ENCODE measurements at regions not wholly inside any gene's neighbourhood (a gene's known extent, or its start where the extent isn't known, plus 50 kb on each side); places are given as distances from the start of the nearest gene placed in this dataset.
A peak's percentile ranks its signal among the peaks of the same experiment; 100 is the strongest.

GRCh38 chr6:159118924-159119323 is 50.3 kb upstream of the FNDC1 start:
- no peak for DNase-seq (ENCODE audit: low read depth)
- TF ChIP-seq CTCF (IDR thresholded peaks at IDR 0.05; ENCODE audit: insufficient read depth, low read depth, low read length, missing control alignments), result no peak
- no peak overlapping the region for H3K4me3 ChIP-seq (ENCODE audit: low read depth, low read length)

GRCh38 chr6:159117563-159117962 is 51.6 kb upstream of the FNDC1 start:
- TF ChIP-seq CTCF (IDR thresholded peaks at IDR 0.05; ENCODE audit: insufficient read depth, low read depth, low read length, missing control alignments), result no peak
- no peak overlapping the region for H3K4me3 ChIP-seq (ENCODE audit: low read depth, low read length)
- peak; percentile 41 for DNase-seq (ENCODE audit: low read depth)

- no peak for DNase-seq (ENCODE audit: low read depth)
- no peak overlapping the region for H3K4me3 ChIP-seq (ENCODE audit: low read depth, low read length)
- TF ChIP-seq CTCF (IDR thresholded peaks at IDR 0.05; ENCODE audit: insufficient read depth, low read depth, low read length, missing control alignments), result no peak
These were observed 52.2 kb upstream of the FNDC1 start for GRCh38 chr6:159117046-159117445.

- no peak overlapping the region for H3K4me3 ChIP-seq (ENCODE audit: low read depth, low read length)
- DNase-seq (ENCODE audit: low read depth), result peak; percentile 79
- no peak for TF ChIP-seq CTCF (IDR thresholded peaks at IDR 0.05; ENCODE audit: insufficient read depth, low read depth, low read length, missing control alignments)
These were observed 52.9 kb upstream of the FNDC1 start for GRCh38 chr6:159116343-159116742.

GRCh38 chr6:159114569-159114968 is 54.6 kb upstream of the FNDC1 start:
- TF ChIP-seq CTCF (IDR thresholded peaks at IDR 0.05; ENCODE audit: insufficient read depth, low read depth, low read length, missing control alignments), result no peak
- no peak for DNase-seq (ENCODE audit: low read depth)
- H3K4me3 ChIP-seq (ENCODE audit: low read depth, low read length), result no peak overlapping the region

- no peak overlapping the region for H3K4me3 ChIP-seq (ENCODE audit: low read depth, low read length)
- no peak for TF ChIP-seq CTCF (IDR thresholded peaks at IDR 0.05; ENCODE audit: insufficient read depth, low read depth, low read length, missing control alignments)
- no peak for DNase-seq (ENCODE audit: low read depth)
These were observed 56.0 kb upstream of the FNDC1 start for GRCh38 chr6:159113223-159113622.

GRCh38 chr6:159112714-159113113 is 56.5 kb upstream of the FNDC1 start:
- no peak for DNase-seq (ENCODE audit: low read depth)
- TF ChIP-seq CTCF (IDR thresholded peaks at IDR 0.05; ENCODE audit: insufficient read depth, low read depth, low read length, missing control alignments), result no peak
- no peak overlapping the region for H3K4me3 ChIP-seq (ENCODE audit: low read depth, low read length)
